ENCODE measurements at regions not wholly inside any gene's neighbourhood (a gene's known extent, or its start where the extent isn't known, plus 50 kb on each side); places are given as distances from the start of the nearest gene placed in this dataset.

- TF ChIP-seq CTCF (IDR thresholded peaks at IDR 0.05) (no peak), POLR2A (IDR thresholded peaks at IDR 0.05) (no peak)
Measured at GRCh38 chrX:5100004-5100403, 1128.7 kb downstream of the NLGN4X start.

All from lower leg skin (tissue), 3 donors.